ENCODE measurements at regions not wholly inside any gene's neighbourhood (a gene's known extent, or its start where the extent isn't known, plus 50 kb on each side); places are given as distances from the start of the nearest gene placed in this dataset.

GRCh38 chr4:164442180-164442579 is 311.8 kb upstream of the SMIM31 start:
- Histone ChIP-seq H3K27ac (ENCODE audit: low read length) (no peak overlapping the region), H3K9me2 (ENCODE audit: insufficient read depth, low read length) (no peaks in the 10 kb centered on the region), H3K27me3 (ENCODE audit: insufficient read depth, low read depth, low read length) (no peaks in the 10 kb centered on the region), H4K20me1 (ENCODE audit: insufficient read depth) (no peaks in the 10 kb centered on the region), H3K36me3 (ENCODE audit: insufficient read depth, low read length) (no peaks in the 10 kb centered on the region), H3K4me3 (ENCODE audit: low read length) (no peak overlapping the region), H3F3A (ENCODE audit: insufficient read depth, low read length, poor library complexity, severe bottlenecking) (peaks cover 6% of the 10 kb centered on the region), H3K9me3 (ENCODE audit: low read length) (no peaks in the 10 kb centered on the region), H3K79me2 (replicated peaks; ENCODE audit: insufficient read depth, low read length) (no peaks in the 10 kb centered on the region), H3K4me2 (ENCODE audit: low read length) (no peak overlapping the region), H3K9ac (ENCODE audit: low read length) (no peak overlapping the region), H2AFZ (ENCODE audit: low read depth, low read length) (no peak overlapping the region)
- TF ChIP-seq POLR2AphosphoS5 (IDR thresholded peaks at IDR 0.05) (no peak), TAF1 (IDR thresholded peaks at IDR 0.05; ENCODE audit: low read depth) (no peak), MXI1 (conservative IDR thresholded peaks at IDR 0.05; ENCODE audit: poor library complexity, severe bottlenecking) (no peak), SMC3 (conservative IDR thresholded peaks at IDR 0.05; ENCODE audit: poor library complexity) (no peak), EP300 (conservative IDR thresholded peaks at IDR 0.05; ENCODE audit: poor library complexity, severe bottlenecking) (no peak), RAD21 (conservative IDR thresholded peaks at IDR 0.05) (no peak), REST (IDR thresholded peaks at IDR 0.05; ENCODE audit: borderline replicate concordance) (no peak), EZH2 (IDR thresholded peaks at IDR 0.05; ENCODE audit: borderline replicate concordance, insufficient read depth, low read length, poor library complexity, severe bottlenecking) (no peak), CTCF (IDR thresholded peaks at IDR 0.05; ENCODE audit: poor library complexity, severe bottlenecking) (no peak)

- Histone ChIP-seq H3K9me2 (ENCODE audit: insufficient read depth, low read length) (no peaks in the 10 kb centered on the region), H3K79me2 (replicated peaks; ENCODE audit: insufficient read depth, low read length) (no peaks in the 10 kb centered on the region), H4K20me1 (ENCODE audit: insufficient read depth) (no peaks in the 10 kb centered on the region), H3K27me3 (ENCODE audit: insufficient read depth, low read depth, low read length) (no peaks in the 10 kb centered on the region), H3K9ac (ENCODE audit: low read length) (no peak overlapping the region), H3K4me3 (ENCODE audit: low read length) (no peak overlapping the region), H3K4me2 (ENCODE audit: low read length) (no peak overlapping the region), H3K27ac (ENCODE audit: low read length) (no peak overlapping the region), H3K36me3 (ENCODE audit: insufficient read depth, low read length) (no peaks in the 10 kb centered on the region), H2AFZ (ENCODE audit: low read depth, low read length) (no peak overlapping the region), H3K9me3 (ENCODE audit: low read length) (no peaks in the 10 kb centered on the region), H3F3A (ENCODE audit: insufficient read depth, low read length, poor library complexity, severe bottlenecking) (no peaks in the 10 kb centered on the region)
- no peak for TF ChIP-seq POLR2AphosphoS5 (IDR thresholded peaks at IDR 0.05)
- TF ChIP-seq EP300 (conservative IDR thresholded peaks at IDR 0.05; ENCODE audit: poor library complexity, severe bottlenecking), result no peak
- TF ChIP-seq MXI1 (conservative IDR thresholded peaks at IDR 0.05; ENCODE audit: poor library complexity, severe bottlenecking), result no peak
- no peak for TF ChIP-seq SMC3 (conservative IDR thresholded peaks at IDR 0.05; ENCODE audit: poor library complexity)
These were observed 307.4 kb upstream of the SMIM31 start for GRCh38 chr4:164446516-164446915.

- Histone ChIP-seq H3K9me3 (ENCODE audit: low read length) (no peaks in the 10 kb centered on the region), H3K79me2 (replicated peaks; ENCODE audit: insufficient read depth, low read length) (no peaks in the 10 kb centered on the region), H2AFZ (ENCODE audit: low read depth, low read length) (no peak overlapping the region), H3K9me2 (ENCODE audit: insufficient read depth, low read length) (no peaks in the 10 kb centered on the region), H3K27me3 (ENCODE audit: insufficient read depth, low read depth, low read length) (no peaks in the 10 kb centered on the region), H3K4me2 (ENCODE audit: low read length) (no peak overlapping the region), H3K36me3 (ENCODE audit: insufficient read depth, low read length) (no peaks in the 10 kb centered on the region), H3K27ac (ENCODE audit: low read length) (no peak overlapping the region), H4K20me1 (ENCODE audit: insufficient read depth) (no peaks in the 10 kb centered on the region), H3K4me3 (ENCODE audit: low read length) (no peak overlapping the region), H3F3A (ENCODE audit: insufficient read depth, low read length, poor library complexity, severe bottlenecking) (no peaks in the 10 kb centered on the region), H3K9ac (ENCODE audit: low read length) (no peak overlapping the region)
- TF ChIP-seq EP300 (conservative IDR thresholded peaks at IDR 0.05; ENCODE audit: poor library complexity, severe bottlenecking) (no peak), MXI1 (conservative IDR thresholded peaks at IDR 0.05; ENCODE audit: poor library complexity, severe bottlenecking) (no peak), REST (IDR thresholded peaks at IDR 0.05; ENCODE audit: borderline replicate concordance) (no peak), EZH2 (IDR thresholded peaks at IDR 0.05; ENCODE audit: borderline replicate concordance, insufficient read depth, low read length, poor library complexity, severe bottlenecking) (no peak)
These were observed 292.0 kb upstream of the SMIM31 start for GRCh38 chr4:164461901-164462300.
